Epithelial cell of esophagus (primary cell): ENCODE measurements at regions not wholly inside any gene's neighbourhood (a gene's known extent, or its start where the extent isn't known, plus 50 kb on each side); places are given as distances from the start of the nearest gene placed in this dataset.
A peak's percentile ranks its signal among the peaks of the same experiment; 100 is the strongest.

Experiments
- DNase-seq: peaks from one replicate; pipeline ENCODE4 v3.0.0; 2010; ENCODE audit warnings: low read depth
- H3K4me3 ChIP-seq: 2 replicates; pipeline ENCODE4 v1.5.1; 2011; ENCODE audit warnings: mild to moderate bottlenecking, low read length, control low read depth
- CTCF ChIP-seq: IDR thresholded peaks from 2 replicates; pipeline ENCODE4 v1.5.1; 2011; ENCODE audit warnings: low read depth, mild to moderate bottlenecking, low read length, control low read depth, inconsistent platforms; ENCODE audit not compliant: insufficient read depth; ENCODE audit errors: missing control alignments

GRCh38 chr10:28841625-28842024 is 164.3 kb downstream of the BAMBI start:
- no peak for DNase-seq
- TF ChIP-seq CTCF: no peak
- H3K4me3 ChIP-seq: no peak overlapping the region

GRCh38 chr10:28842321-28842720 is 165.0 kb downstream of the BAMBI start:
- no peak overlapping the region for H3K4me3 ChIP-seq
- no peak for DNase-seq
- TF ChIP-seq CTCF: no peak

GRCh38 chr10:28845009-28845682 is 167.8 kb downstream of the BAMBI start:
- DNase-seq: no peak
- TF ChIP-seq CTCF: no peak
- H3K4me3 ChIP-seq: no peak overlapping the region

GRCh38 chr10:28849309-28849708 is 172.0 kb downstream of the BAMBI start:
- no peak for TF ChIP-seq CTCF
- H3K4me3 ChIP-seq: no peak overlapping the region
- peak; percentile 16 for DNase-seq

GRCh38 chr10:28849821-28850220 is 172.5 kb downstream of the BAMBI start:
- DNase-seq: no peak

GRCh38 chr10:28850784-28851183 is 173.5 kb downstream of the BAMBI start:
- DNase-seq: no peak
- H3K4me3 ChIP-seq: no peak overlapping the region
- no peak for TF ChIP-seq CTCF

More at GRCh38 chr10:28849821-28850220, 172.5 kb downstream of the BAMBI start:
- no peak for TF ChIP-seq CTCF
- H3K4me3 ChIP-seq: no peak overlapping the region

GRCh38 chr10:28853195-28853594 is 175.9 kb downstream of the BAMBI start:
- no peak overlapping the region for H3K4me3 ChIP-seq
- no peak for TF ChIP-seq CTCF
- DNase-seq: no peak
